NCI-H748 treated with DMSO at 0.1 percent for 48 hours (cell line): ENCODE measurements at regions not wholly inside any gene's neighbourhood (a gene's known extent, or its start where the extent isn't known, plus 50 kb on each side); places are given as distances from the start of the nearest gene placed in this dataset.

Experiments
- DNase-seq: peaks from one replicate; lab custom pipeline; 2025; lab: John Stamatoyannopoulos, UW

DNA sequence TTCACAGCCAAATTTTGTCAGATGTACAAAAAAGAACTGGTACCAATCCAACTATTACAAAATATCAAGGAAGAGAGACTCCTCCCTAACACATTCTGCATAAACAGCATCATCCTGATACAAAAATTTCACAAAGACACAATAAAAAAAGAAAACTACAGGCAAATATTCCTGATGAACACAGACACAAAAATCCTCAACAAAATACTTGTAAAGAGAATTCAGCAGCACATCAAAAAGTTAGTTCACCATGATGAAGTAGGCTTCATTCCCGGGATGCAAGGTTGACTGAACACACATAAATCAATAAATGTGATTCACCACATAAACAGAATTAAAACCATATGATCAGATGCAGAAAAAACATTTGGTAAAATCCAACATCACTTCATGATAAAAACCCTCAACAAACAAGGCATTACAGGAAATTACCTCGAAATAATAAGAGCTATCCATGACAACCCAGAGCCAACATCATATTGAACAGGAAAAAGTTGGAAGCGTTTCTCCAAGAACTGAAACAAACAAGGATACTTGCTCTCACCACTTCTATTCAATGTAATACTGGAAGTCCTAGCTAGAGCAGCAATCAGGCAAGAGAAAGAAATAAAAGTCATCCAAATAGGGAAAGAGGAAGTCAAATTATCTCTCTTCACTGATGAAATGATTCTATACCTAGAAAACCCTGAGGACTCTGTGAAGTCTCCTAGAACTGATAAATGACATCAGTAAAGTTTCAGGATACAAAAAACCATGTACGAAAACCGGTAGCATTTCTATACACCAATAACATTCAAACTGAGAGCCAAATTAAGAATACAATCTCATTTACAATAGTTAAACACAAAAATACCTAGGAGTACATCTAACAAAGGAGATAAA lies 223.1 kb downstream of the REEP3 start:
- no peak for DNase-seq

GRCh38 chr10:63749915-63750314 lies 228.7 kb downstream of the REEP3 start:
- no peak for DNase-seq

DNA sequence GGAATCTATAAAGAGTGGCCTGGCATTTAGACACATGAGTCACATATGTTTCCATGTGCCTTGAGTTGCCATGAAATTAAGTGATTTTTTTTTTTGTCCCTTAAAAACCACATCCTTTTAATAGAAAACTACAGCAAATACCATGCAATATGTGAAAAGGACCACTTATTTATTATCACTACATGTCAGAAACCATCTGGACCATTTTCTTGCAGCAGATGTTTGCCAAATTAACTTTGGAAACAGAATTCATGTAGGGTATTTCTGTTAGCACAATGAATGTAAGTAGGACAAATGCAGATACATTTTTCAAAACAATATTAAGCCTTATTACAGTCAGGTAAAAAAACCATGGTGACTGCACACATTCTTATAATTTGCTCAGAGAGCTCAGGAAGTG lies 230.6 kb downstream of the REEP3 start:
- DNase-seq, result no peak

GRCh38 chr10:63752318-63752717 lies 231.1 kb downstream of the REEP3 start:
- no peak for DNase-seq

GRCh38 chr10:63753808-63754207 lies 232.6 kb downstream of the REEP3 start:
- DNase-seq, result no peak

DNA sequence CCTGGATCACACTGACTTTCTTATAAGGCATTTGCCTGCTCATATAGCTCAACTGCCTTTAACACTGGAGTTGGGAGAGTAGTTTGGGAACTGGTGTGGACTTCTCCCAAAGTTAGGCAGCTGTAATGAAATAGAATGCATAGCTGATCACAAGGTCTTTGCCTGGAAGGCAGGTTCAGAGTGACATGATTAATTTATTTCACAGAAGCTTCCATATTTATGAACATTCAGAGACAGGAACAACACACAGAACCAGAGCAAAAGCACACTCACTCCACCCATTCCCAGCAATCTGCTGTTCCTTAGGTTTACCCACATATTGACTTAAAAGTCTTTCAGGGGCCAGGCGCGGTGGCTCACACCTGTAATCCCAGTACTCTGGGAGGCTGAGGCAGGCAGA lies 234.2 kb downstream of the REEP3 start:
- DNase-seq, result no peak

- no peak for DNase-seq
These were observed 235.9 kb downstream of the REEP3 start for GRCh38 chr10:63757067-63757466.

- no peak for DNase-seq
These were observed 236.9 kb downstream of the REEP3 start for GRCh38 chr10:63758080-63758479.

DNA sequence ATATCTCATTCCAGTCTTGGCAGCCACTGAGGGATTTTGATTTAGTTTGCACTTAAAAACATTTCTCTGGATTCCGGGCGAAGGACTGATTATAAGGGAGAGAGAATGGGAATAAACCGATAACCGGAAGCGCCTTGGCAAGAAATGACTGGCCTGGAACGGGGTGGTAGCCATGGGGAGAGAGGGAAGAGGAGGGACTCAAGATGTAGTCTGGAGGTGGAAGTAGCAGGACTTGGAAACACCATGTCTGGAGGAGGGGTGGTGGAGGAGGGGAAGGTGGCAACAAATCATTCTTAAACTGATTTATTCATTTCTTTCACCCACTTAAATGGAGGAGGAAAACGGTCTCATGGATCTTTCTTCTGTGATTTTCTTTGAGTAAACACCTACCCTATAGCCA lies 238.1 kb downstream of the REEP3 start:
- no peak for DNase-seq

DNA sequence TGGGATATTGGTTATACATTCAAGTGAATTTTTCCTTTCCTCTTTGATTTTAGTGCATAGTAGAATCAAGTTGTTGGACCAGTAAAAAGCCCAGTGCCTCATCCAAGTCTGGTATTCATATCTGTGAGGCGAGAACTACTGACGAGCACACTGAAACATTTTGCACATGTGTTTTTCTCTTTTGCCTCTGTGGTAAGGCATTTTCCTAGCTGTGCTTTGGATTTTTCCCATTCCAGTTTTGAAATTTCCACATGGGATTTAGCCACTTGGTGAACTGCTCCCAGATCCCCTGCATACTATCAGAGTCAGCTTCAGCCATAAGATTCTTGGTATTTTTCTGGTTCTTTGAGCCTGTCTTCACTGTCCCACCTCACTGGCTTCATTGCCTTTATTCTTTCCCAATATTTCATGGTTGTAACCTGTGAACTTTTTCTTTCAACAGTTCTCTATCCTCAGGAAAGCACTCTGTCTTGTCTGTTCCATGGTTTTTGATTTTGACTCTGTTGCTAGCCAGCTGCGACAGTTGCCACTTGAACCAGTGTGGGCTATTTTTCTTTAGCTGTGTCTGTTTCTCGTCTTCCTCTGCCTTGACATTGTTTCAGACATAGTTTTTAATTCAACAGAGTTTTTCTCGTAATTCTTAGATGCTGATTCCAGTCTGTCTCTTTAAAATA lies 239.0 kb downstream of the REEP3 start:
- DNase-seq, result no peak

DNA sequence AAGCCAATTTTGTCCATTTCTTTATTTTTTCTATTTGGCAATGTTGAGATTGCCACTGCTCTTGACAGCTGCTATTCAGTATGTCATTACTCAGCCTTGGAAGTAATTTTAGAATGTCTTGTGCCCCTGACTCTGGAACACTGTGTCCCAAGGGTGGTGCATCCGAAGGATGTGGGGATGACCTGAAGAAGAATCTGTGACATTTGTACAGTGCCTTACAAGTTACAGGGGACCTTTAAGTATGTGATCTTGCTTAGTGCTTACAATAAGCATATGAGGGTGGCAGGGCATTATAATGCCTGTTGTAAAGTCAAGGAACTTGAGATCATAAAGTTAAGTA lies 239.5 kb downstream of the REEP3 start:
- no peak for DNase-seq

DNA sequence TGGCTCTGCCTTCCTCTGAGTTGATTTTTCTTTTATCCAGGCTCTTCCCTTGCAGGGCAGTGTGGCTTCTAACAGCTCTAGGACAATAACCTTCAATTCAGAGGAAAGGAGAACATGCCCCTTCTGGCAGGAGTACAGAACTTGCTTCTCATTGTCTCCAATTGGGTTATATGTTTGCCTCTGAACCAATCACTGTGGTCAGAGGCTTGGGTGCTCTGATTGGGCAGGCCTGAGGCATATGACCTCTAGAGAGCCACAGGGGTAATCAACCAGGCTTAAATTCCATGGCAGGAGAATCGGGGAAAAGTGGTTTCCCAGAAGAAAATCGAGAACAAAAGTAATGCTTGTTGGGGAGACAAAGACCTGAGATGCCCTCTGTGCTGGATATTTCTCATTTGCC lies 240.0 kb downstream of the REEP3 start:
- no peak for DNase-seq

- DNase-seq, result no peak
These were observed 242.5 kb downstream of the REEP3 start for GRCh38 chr10:63763744-63764143.

GRCh38 chr10:63765126-63765525 lies 243.9 kb downstream of the REEP3 start:
- DNase-seq, result no peak

DNA sequence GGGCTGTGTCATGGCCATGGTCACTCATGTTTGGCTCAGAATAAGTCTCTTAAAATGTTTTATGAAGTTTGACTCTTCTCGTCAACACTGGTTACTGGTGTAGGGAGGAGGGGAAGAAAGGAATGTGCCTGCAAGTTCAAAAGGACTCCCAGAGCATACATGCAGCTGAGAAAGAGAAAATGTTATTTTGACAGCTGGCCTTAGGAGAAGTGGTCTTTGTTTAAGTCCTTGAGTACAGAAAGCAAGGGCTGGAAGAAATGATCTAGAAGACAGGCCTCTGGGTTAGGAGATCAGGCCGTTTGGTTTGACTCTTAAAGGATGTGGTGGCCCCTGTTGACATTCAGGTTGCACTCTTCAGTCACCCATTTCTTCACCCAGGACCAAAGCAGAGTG lies 245.5 kb downstream of the REEP3 start:
- DNase-seq, result no peak

- DNase-seq, result no peak
These were observed 246.1 kb downstream of the REEP3 start for GRCh38 chr10:63767138-63767801.

DNA sequence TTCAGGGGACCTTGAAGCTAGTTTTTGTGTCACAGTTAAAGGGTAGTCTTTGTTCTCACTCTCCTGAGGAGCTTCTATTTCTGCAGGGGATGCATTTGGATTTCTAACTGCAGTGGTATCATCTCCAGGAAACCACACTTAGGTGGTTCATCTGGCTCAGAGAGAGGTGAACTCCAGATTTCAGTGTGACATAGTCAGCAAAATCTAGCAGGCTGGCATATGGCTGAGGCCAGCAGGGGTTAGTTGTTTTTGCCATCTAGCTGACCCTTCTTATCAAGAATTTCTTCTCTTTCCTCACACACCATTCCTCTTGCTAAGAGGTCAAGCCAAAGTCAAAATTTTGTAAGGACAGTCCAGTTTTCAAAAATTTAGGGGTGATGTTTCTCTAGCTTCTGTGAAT lies 248.2 kb downstream of the REEP3 start:
- DNase-seq, result no peak

DNA sequence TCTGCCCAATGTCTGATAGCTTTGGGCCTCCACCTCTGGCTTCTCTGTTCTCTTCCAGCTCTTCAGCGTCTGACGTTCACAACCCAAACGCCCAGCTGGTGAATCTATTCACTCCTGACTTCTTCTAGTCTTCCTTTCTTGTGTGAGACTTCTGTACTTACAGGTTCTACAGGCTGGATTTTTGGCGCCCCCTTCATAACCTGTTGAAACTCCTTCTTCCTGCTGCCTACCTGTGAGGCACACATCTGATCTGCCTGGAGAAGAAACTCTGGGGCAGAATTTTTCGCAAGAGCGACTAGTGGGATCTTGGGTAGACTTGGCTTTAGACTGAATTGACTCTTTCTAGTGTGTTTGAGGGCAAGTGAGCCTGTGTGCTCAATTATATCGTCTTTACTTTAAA lies 249.3 kb downstream of the REEP3 start:
- DNase-seq, result no peak

DNA sequence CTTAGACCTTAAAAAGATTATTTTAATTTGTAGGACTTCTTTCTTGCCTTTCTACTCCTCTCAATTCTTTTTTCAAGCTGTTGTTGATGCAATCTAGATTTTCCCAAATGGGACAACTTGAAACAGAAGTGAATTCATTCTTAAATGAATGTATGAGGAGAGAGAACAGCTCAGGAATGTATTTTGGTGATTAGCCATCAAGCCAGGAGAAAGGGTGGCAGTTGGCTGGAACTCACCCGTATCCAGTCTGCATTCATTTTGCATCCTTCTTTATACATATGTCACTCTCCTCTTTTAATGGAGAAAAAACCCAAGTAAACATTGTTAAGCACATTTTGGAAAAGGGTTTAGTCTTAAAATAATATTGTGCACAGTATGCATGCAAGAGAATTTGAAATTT lies 251.3 kb downstream of the REEP3 start:
- DNase-seq, result no peak

GRCh38 chr10:63773106-63773505 lies 251.9 kb downstream of the REEP3 start:
- DNase-seq, result no peak

GRCh38 chr10:63773962-63774361 lies 252.8 kb downstream of the REEP3 start:
- no peak for DNase-seq

- no peak for DNase-seq
These were observed 258.9 kb downstream of the REEP3 start for GRCh38 chr10:63780101-63780500.

GRCh38 chr10:63781226-63781625 lies 260.0 kb downstream of the REEP3 start:
- no peak for DNase-seq
